ENCODE measurements at regions not wholly inside any gene's neighbourhood (a gene's known extent, or its start where the extent isn't known, plus 50 kb on each side); places are given as distances from the start of the nearest gene placed in this dataset.

DNA sequence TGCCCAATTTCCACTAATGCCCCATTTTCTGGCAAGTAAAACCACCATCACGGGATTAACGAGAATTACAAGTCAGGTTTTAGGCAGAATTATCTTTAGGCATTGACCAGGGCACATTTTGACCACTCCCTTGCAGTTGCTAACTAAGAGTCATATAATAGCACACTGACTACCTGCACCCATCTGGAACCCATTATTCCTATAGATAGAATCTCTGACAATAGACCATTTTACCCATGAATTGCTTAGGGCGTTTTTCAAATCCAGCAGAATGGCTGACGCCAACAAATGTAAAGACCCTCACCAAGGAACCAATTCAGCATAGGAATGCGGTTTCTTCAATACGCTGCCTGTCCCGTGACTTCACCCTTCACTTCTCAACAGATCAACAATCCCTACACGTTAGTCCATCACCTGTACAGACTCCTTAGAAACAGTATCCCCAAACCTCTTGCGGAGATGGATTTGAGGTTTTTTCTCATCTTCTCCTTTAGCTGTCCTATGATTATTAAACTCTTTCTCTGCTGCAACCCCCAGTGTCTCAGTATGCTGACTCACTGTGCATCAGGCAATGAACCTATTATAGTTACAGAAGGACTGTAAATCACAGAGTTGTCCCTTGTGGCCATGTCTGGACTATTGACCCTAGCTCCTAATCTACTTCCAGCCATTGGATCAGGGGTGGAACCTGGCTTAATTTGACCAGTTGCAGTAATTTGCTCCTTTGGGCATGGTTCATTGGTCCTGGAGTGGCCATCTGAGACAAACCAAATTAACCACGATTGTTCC lies 177.3 kb upstream of the PLXNC1 start (continued):
- TF ChIP-seq MED1 (CRISPR knock-in tag; IDR thresholded peaks at IDR 0.05; ENCODE audit: borderline replicate concordance), result no peak
- TF ChIP-seq JUND (IDR thresholded peaks at IDR 0.05; ENCODE audit: borderline replicate concordance, low read depth, low read length), result 0 out of 2 replicates have a peak, but pooled peaks have one; percentile 23
- no peak for TF ChIP-seq JUND (tag; IDR thresholded peaks at IDR 0.05; ENCODE audit: borderline replicate concordance, low read depth, low read length)
- TF ChIP-seq, protein P1, sequence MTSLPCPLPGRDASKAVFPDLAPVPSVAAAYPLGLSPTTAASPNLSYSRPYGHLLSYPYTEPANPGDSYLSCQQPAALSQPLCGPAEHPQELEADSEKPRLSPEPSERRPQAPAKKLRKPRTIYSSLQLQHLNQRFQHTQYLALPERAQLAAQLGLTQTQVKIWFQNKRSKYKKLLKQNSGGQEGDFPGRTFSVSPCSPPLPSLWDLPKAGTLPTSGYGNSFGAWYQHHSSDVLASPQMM (CRISPR knock-in tag; IDR thresholded peaks at IDR 0.05), result no peak
- TF ChIP-seq HMGN3 (IDR thresholded peaks at IDR 0.05; ENCODE audit: borderline replicate concordance, extremely low read depth, insufficient read length, low read depth, low read length), result no peak
- peak; percentile 90 for TF ChIP-seq PKNOX1 (IDR thresholded peaks at IDR 0.05)
- no peak for TF ChIP-seq SRSF3 (IDR thresholded peaks at IDR 0.05; ENCODE audit: insufficient read depth, low read length)
- TF ChIP-seq GABPB2 (CRISPR knock-in tag; conservative IDR thresholded peaks at IDR 0.05), result no peak
- TF ChIP-seq MTA3 (IDR thresholded peaks at IDR 0.05; ENCODE audit: borderline replicate concordance), result no peak
- no peak for TF ChIP-seq OTX1 (CRISPR knock-in tag; IDR thresholded peaks at IDR 0.05)
- TF ChIP-seq, protein P2, sequence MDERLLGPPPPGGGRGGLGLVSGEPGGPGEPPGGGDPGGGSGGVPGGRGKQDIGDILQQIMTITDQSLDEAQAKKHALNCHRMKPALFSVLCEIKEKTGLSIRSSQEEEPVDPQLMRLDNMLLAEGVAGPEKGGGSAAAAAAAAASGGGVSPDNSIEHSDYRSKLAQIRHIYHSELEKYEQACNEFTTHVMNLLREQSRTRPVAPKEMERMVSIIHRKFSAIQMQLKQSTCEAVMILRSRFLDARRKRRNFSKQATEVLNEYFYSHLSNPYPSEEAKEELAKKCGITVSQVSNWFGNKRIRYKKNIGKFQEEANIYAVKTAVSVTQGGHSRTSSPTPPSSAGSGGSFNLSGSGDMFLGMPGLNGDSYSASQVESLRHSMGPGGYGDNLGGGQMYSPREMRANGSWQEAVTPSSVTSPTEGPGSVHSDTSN (CRISPR knock-in tag; IDR thresholded peaks at IDR 0.05; ENCODE audit: low read depth), result no peak
- TF ChIP-seq, protein P2 (tag; conservative IDR thresholded peaks at IDR 0.05; ENCODE audit: low read depth), result peak; percentile 71
- no peak for TF ChIP-seq CBFA2T2 (conservative IDR thresholded peaks at IDR 0.05)
- TF ChIP-seq ESRRB (CRISPR knock-in tag; IDR thresholded peaks at IDR 0.05; ENCODE audit: borderline replicate concordance), result no peak
- no peak for TF ChIP-seq ZNF324 (CRISPR knock-in tag; IDR thresholded peaks at IDR 0.05)
- TF ChIP-seq CBFA2T3 (IDR thresholded peaks at IDR 0.05), result peak; percentile 38
- TF ChIP-seq, protein P3, sequence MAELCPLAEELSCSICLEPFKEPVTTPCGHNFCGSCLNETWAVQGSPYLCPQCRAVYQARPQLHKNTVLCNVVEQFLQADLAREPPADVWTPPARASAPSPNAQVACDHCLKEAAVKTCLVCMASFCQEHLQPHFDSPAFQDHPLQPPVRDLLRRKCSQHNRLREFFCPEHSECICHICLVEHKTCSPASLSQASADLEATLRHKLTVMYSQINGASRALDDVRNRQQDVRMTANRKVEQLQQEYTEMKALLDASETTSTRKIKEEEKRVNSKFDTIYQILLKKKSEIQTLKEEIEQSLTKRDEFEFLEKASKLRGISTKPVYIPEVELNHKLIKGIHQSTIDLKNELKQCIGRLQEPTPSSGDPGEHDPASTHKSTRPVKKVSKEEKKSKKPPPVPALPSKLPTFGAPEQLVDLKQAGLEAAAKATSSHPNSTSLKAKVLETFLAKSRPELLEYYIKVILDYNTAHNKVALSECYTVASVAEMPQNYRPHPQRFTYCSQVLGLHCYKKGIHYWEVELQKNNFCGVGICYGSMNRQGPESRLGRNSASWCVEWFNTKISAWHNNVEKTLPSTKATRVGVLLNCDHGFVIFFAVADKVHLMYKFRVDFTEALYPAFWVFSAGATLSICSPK (IDR thresholded peaks at IDR 0.05; ENCODE audit: borderline replicate concordance), result no peak
- TF ChIP-seq PTBP1 (IDR thresholded peaks at IDR 0.05; ENCODE audit: low read depth, low read length), result no peak
- TF ChIP-seq, protein P4, sequence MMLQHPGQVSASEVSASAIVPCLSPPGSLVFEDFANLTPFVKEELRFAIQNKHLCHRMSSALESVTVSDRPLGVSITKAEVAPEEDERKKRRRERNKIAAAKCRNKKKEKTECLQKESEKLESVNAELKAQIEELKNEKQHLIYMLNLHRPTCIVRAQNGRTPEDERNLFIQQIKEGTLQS (IDR thresholded peaks at IDR 0.05), result 0 out of 2 replicates have a peak, but pooled peaks have one; percentile 13
- TF ChIP-seq, protein P4 (CRISPR knock-in tag; conservative IDR thresholded peaks at IDR 0.05), result no peak
- TF ChIP-seq ZNF561 (CRISPR knock-in tag; conservative IDR thresholded peaks at IDR 0.05), result no peak
- TF ChIP-seq ZNF174 (CRISPR knock-in tag; IDR thresholded peaks at IDR 0.05), result no peak

Measured in K562 (cell line).